Uterus (tissue), 3 donors: ENCODE measurements at regions not wholly inside any gene's neighbourhood (a gene's known extent, or its start where the extent isn't known, plus 50 kb on each side); places are given as distances from the start of the nearest gene placed in this dataset.

Experiments
- DNase-seq, 2 donors: peaks; one replicate each; pipeline ENCODE4 v3.0.0-alpha.2; 2019 to 2020
- H3K27ac ChIP-seq, 2 donors: fragments of 200-600 bp; sonication (generic); 1 replicate in 1 of 2; 2 replicates in 1 of 2; pipeline ENCODE4 v1.5.1; 2016 to 2018
- H3K27me3 ChIP-seq, 2 donors: fragments of 200-600 bp; sonication (generic); one replicate each; pipeline ENCODE4 v1.5.1; 2018 to 2019; ENCODE audit warnings: control low read depth in 1 of 2
- H3K36me3 ChIP-seq, 2 donors: fragments of 200-600 bp; sonication (generic); one replicate each; pipeline ENCODE4 v1.5.1; 2019; ENCODE audit warnings: control low read depth in 1 of 2
- H3K4me1 ChIP-seq, 2 donors: fragments of 200-600 bp; sonication (generic); one replicate each; pipeline ENCODE4 v1.5.1; 2018 to 2019; ENCODE audit warnings: control low read depth in 1 of 2
- H3K4me3 ChIP-seq, 2 donors: fragments of 200-600 bp; sonication (generic); 1 replicate in 1 of 2; 2 replicates in 1 of 2; pipeline ENCODE4 v1.5.1; 2018 to 2019; ENCODE audit warnings: mild to moderate bottlenecking in 1 of 2
- H3K9me3 ChIP-seq, 2 donors: fragments of 200-600 bp; sonication (generic); one replicate each; pipeline ENCODE4 v1.5.1; 2019; ENCODE audit warnings: control low read depth in 1 of 2
- CTCF ChIP-seq, 4 experiments: fragments of 200-600 bp in 2 of 4; fragments of 450-650 bp in 2 of 4; sonication (generic) in 2 of 4; IDR thresholded peaks; one replicate each; pipeline ENCODE4 v1.5.1; 2016 to 2019; ENCODE audit warnings: antibody characterized with exemption in 4 of 4, mild to moderate bottlenecking in 2 of 4, moderate library complexity in 1 of 4
- POLR2A ChIP-seq, 2 donors: fragments of 450-650 bp; IDR thresholded peaks; one replicate each; pipeline ENCODE4 v1.6.1; 2016; ENCODE audit warnings: antibody characterized with exemption in 2 of 2, mild to moderate bottlenecking in 1 of 2, moderate library complexity in 1 of 2
- intact Hi-C: fragments of 100-400 bp; cut with DNase I; formaldehyde crosslinking; loops from one replicate; pipeline ENCODE4 v1.15.1; 2023; ENCODE audit warnings: low total_unique reads
- donor health status: DM: yes; HTN: yes; CAD: no.

- intact Hi-C loops = no loop called here
- no peaks in the 10 kb centered on the region for H3K36me3 ChIP-seq
- no peak overlapping the region for H3K4me3 ChIP-seq
- H3K4me1 ChIP-seq = no peaks in the 10 kb centered on the region
- TF ChIP-seq CTCF (IDR thresholded peaks at IDR 0.05) (no peak), POLR2A (IDR thresholded peaks at IDR 0.05) (no peak)
- no peak for DNase-seq
- no peaks in the 10 kb centered on the region for H3K9me3 ChIP-seq
- H3K27me3 ChIP-seq = no peaks in the 10 kb centered on the region
- no peak overlapping the region for H3K27ac ChIP-seq
Measured at GRCh38 chr1:68328490-68328889, 96.2 kb upstream of the WLS start.

- Histone ChIP-seq H3K27ac (no peak overlapping the region), H3K27me3 (no peaks in the 10 kb centered on the region), H3K4me1 (no peaks in the 10 kb centered on the region), H3K9me3 (no peaks in the 10 kb centered on the region), H3K4me3 (no peak overlapping the region), H3K36me3 (no peaks in the 10 kb centered on the region)
- no peak for DNase-seq
- TF ChIP-seq POLR2A (IDR thresholded peaks at IDR 0.05) (no peak), CTCF (IDR thresholded peaks at IDR 0.05) (no peak)
- intact Hi-C loops = no loop called here
Measured at GRCh38 chr1:68327414-68327813, 95.1 kb upstream of the WLS start.

- H3K9me3 ChIP-seq = no peaks in the 10 kb centered on the region
- intact Hi-C loops = no loop called here
- H3K4me3 ChIP-seq = no peak overlapping the region
- no peak for DNase-seq
- no peaks in the 10 kb centered on the region for H3K36me3 ChIP-seq
- no peak overlapping the region for H3K27ac ChIP-seq
- H3K27me3 ChIP-seq = no peaks in the 10 kb centered on the region
- no peaks in the 10 kb centered on the region for H3K4me1 ChIP-seq
- TF ChIP-seq POLR2A (IDR thresholded peaks at IDR 0.05) = no peak
- no peak for TF ChIP-seq CTCF (IDR thresholded peaks at IDR 0.05)
Measured at GRCh38 chr1:68326481-68326880, 94.2 kb upstream of the WLS start.

- Histone ChIP-seq H3K27ac (no peak overlapping the region), H3K27me3 (no peaks in the 10 kb centered on the region), H3K4me3 (no peak overlapping the region), H3K36me3 (no peaks in the 10 kb centered on the region), H3K9me3 (no peaks in the 10 kb centered on the region), H3K4me1 (no peaks in the 10 kb centered on the region)
- DNase-seq = no peak
- intact Hi-C loops = no loop called here
- TF ChIP-seq POLR2A (IDR thresholded peaks at IDR 0.05) (no peak), CTCF (IDR thresholded peaks at IDR 0.05) (no peak)
Measured at GRCh38 chr1:68324316-68324715, 92.0 kb upstream of the WLS start.

- Histone ChIP-seq H3K9me3 (no peaks in the 10 kb centered on the region), H3K27me3 (no peaks in the 10 kb centered on the region), H3K4me3 (no peak overlapping the region), H3K36me3 (no peaks in the 10 kb centered on the region), H3K27ac (peak overlapping the region; percentile 0 to 6), H3K4me1 (no peaks in the 10 kb centered on the region)
- peak in 1 of 2 donors; percentile 27 for DNase-seq
- TF ChIP-seq POLR2A (IDR thresholded peaks at IDR 0.05) (no peak), CTCF (IDR thresholded peaks at IDR 0.05) (no peak)
- intact Hi-C loops = no loop called here
Measured at GRCh38 chr1:68322837-68323687, 90.7 kb upstream of the WLS start.
